Psoas muscle (tissue), 7 donors: ENCODE measurements at regions not wholly inside any gene's neighbourhood (a gene's known extent, or its start where the extent isn't known, plus 50 kb on each side); places are given as distances from the start of the nearest gene placed in this dataset.

Experiments
- ATAC-seq, 4 donors: fragments of 200-7000 bp; cut with Tn5 transposase; one replicate each; pipeline ENCODE4 v1.9.1; 2020; ENCODE audit warnings: moderate library complexity in 3 of 4, mild to moderate bottlenecking in 2 of 4
- DNase-seq, 2 donors: peaks; one replicate each; pipeline ENCODE4 v3.0.0-alpha.2; 2020
- H3K27ac ChIP-seq: fragments of 200-600 bp; one replicate; pipeline ENCODE4 v1.8.0; 2022
- H3K27me3 ChIP-seq, 3 donors: fragments of 200-600 bp in 1 of 3; one replicate each; pipeline versions ENCODE4 v1.6.1 to v1.8.0; 2013 to 2022; ENCODE audit warnings: low read length in 2 of 3, mild to moderate bottlenecking in 2 of 3, moderate library complexity in 1 of 3; ENCODE audit not compliant: insufficient read depth in 3 of 3
- H3K36me3 ChIP-seq, 2 donors: fragments of 200-600 bp in 1 of 2; one replicate each; pipeline versions ENCODE4 v1.6.1 to v1.8.0; 2013 to 2022; ENCODE audit warnings: low read depth in 1 of 2, mild to moderate bottlenecking in 1 of 2, moderate library complexity in 1 of 2; ENCODE audit not compliant: insufficient read depth in 1 of 2
- H3K4me1 ChIP-seq: fragments of 200-600 bp; one replicate; pipeline ENCODE4 v1.8.0; 2022
- H3K4me3 ChIP-seq: fragments of 200-600 bp; one replicate; pipeline ENCODE4 v1.8.0; 2022; ENCODE audit warnings: mild to moderate bottlenecking
- H3K9me3 ChIP-seq: fragments of 200-600 bp; one replicate; pipeline ENCODE4 v1.8.0; 2022
- WGBS, 3 donors: extraction: QIAGEN DNeasy Blood & Tissue Kit; methylation state at CpG; one replicate each; pipeline versions ENCODE4 v1.1.6 to v1.1.7; 2013; 5-methylcytosine and 5-hydroxymethylcytosine counted together
- intact Hi-C, 2 donors: fragments of 100-400 bp; cut with DNase I; formaldehyde crosslinking; loops; one replicate each; pipeline versions ENCODE4 v1.11.0 to v1.14.2; 2022
- TF ChIP-seq, protein P1 (sequence below): fragments of 200-600 bp; IDR thresholded peaks from one replicate; pipeline ENCODE4 v1.8.0; 2022; ENCODE audit warnings: antibody characterized with exemption
- donor health status: healthy with polysubstance abuse.
- donor health status: DM: no; HTN: no; CAD: no; lungs with moderate emphysema.
- donor health status: Bipolar disorder and iron deficiency.
- donor health status: healthy.
- donor health status: DM: yes; HTN: yes; CAD: no.
- donor health status: DM: no; HTN: no; CAD: no.
- donor health status: DM: yes; HTN: yes; CAD: no.

DNA sequence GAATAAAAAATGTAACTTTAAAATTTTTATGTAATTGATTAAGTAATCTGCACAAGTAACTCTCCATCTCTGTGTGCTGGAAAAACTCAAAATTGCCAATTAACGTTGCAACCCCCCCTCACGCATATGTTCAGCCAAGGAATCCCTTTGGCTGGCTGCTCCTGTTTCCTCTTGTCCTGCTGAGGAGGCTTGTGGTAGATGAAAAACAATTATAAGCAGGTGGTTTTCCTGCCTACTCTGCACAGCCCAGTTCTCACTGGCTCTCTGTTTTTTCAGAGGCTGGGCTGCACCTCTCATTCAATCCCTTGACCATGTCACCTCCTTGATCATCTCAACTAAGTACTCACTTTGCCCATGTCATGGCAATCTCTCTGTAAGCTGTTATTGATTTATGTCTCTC lies 1068.4 kb downstream of the ARAP2 start:
- WGBS, 3 donors: 24 to 48% (median 30%) methylated on average over 2 of the region's 2 CpGs
- ATAC-seq: no peak
- Histone ChIP-seq H3K36me3 (no peaks in the 10 kb centered on the region), H3K4me1 (no peaks in the 10 kb centered on the region), H3K27me3 (no peaks in the 10 kb centered on the region), H3K9me3 (no peaks in the 10 kb centered on the region), H3K4me3 (no peak overlapping the region), H3K27ac (no peak overlapping the region)
- no peak for DNase-seq
- TF ChIP-seq, protein P1, sequence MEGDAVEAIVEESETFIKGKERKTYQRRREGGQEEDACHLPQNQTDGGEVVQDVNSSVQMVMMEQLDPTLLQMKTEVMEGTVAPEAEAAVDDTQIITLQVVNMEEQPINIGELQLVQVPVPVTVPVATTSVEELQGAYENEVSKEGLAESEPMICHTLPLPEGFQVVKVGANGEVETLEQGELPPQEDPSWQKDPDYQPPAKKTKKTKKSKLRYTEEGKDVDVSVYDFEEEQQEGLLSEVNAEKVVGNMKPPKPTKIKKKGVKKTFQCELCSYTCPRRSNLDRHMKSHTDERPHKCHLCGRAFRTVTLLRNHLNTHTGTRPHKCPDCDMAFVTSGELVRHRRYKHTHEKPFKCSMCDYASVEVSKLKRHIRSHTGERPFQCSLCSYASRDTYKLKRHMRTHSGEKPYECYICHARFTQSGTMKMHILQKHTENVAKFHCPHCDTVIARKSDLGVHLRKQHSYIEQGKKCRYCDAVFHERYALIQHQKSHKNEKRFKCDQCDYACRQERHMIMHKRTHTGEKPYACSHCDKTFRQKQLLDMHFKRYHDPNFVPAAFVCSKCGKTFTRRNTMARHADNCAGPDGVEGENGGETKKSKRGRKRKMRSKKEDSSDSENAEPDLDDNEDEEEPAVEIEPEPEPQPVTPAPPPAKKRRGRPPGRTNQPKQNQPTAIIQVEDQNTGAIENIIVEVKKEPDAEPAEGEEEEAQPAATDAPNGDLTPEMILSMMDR: no peak
- intact Hi-C loops: no loop called here

DNA sequence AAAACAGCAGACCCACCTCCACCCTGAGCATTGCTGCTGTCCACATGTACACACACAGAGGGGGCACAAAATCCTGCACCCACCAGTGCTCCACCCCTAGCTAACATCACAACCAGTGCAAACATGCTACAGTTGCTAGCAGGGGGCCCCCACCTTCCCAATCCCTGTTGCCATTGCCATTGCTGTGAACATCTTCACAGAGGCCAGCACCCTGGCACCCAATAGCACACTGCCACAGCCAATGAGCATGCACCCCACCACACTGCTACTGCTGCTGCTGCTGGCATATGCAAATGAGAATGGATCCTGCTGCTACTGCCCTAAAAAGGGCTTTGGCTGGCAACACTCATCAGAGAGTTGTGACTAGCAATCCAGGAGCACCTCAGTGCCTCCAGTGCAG lies 1061.9 kb downstream of the ARAP2 start:
- Histone ChIP-seq H3K4me3 (no peak overlapping the region), H3K27ac (no peak overlapping the region), H3K36me3 (no peaks in the 10 kb centered on the region), H3K4me1 (no peaks in the 10 kb centered on the region), H3K9me3 (no peaks in the 10 kb centered on the region), H3K27me3 (no peaks in the 10 kb centered on the region)
- DNase-seq: no peak
- TF ChIP-seq, protein P1: no peak
- intact Hi-C loops: no loop called here
- ATAC-seq: no peak

GRCh38 chr4:35189988-35190613 lies 1054.2 kb downstream of the ARAP2 start:
- DNase-seq (no peak), ATAC-seq (no peak)
- TF ChIP-seq, protein P1: no peak
- H3K27me3 ChIP-seq: no peaks in the 10 kb centered on the region
- no peaks in the 10 kb centered on the region for H3K4me1 ChIP-seq
- H3K4me3 ChIP-seq: no peak overlapping the region
- H3K9me3 ChIP-seq: no peaks in the 10 kb centered on the region
- no peak overlapping the region for H3K27ac ChIP-seq
- intact Hi-C loops: no loop called here
- no peaks in the 10 kb centered on the region for H3K36me3 ChIP-seq
- WGBS, 3 donors: 21 to 37% (median 29%) methylated on average over 3 of the region's 3 CpGs

GRCh38 chr4:35201403-35201802 lies 1042.9 kb downstream of the ARAP2 start:
- Histone ChIP-seq H3K27ac (no peak overlapping the region), H3K4me3 (no peak overlapping the region), H3K4me1 (no peaks in the 10 kb centered on the region), H3K9me3 (no peaks in the 10 kb centered on the region), H3K27me3 (no peaks in the 10 kb centered on the region), H3K36me3 (no peaks in the 10 kb centered on the region)
- intact Hi-C loops: no loop called here
- TF ChIP-seq, protein P1: no peak
- WGBS, 3 donors: 89 to 94% (median 89%) methylated on average over 2 of the region's 2 CpGs
- no peak for DNase-seq
- no peak for ATAC-seq

GRCh38 chr4:35216636-35217035 lies 1027.7 kb downstream of the ARAP2 start:
- ATAC-seq (no peak), DNase-seq (no peak)
- TF ChIP-seq, protein P1: no peak
- intact Hi-C loops: no loop called here
- no peak overlapping the region for H3K27ac ChIP-seq
- WGBS, 3 donors: 74 to 78% (median 75%) methylated on average over 4 of the region's 4 CpGs
- H3K27me3 ChIP-seq: no peaks in the 10 kb centered on the region
- H3K9me3 ChIP-seq: no peaks in the 10 kb centered on the region
- no peak overlapping the region for H3K4me3 ChIP-seq
- no peaks in the 10 kb centered on the region for H3K36me3 ChIP-seq
- no peaks in the 10 kb centered on the region for H3K4me1 ChIP-seq
